Left lung (tissue), 4 donors: ENCODE measurements at regions not wholly inside any gene's neighbourhood (a gene's known extent, or its start where the extent isn't known, plus 50 kb on each side); places are given as distances from the start of the nearest gene placed in this dataset.

ENCODE experiments used
- ATAC-seq: fragments of 200-7000 bp; cut with Tn5 transposase; one replicate; pipeline ENCODE4 v1.9.1; 2020; ENCODE audit warnings: moderate library complexity
- DNase-seq, 4 donors: peaks; one replicate each; pipeline ENCODE4 v3.0.0-alpha.2; 2013 to 2020
- H3K27ac ChIP-seq, 2 donors: fragments of 200-600 bp; sonication (generic) in 1 of 2; one replicate each; pipeline versions ENCODE4 v1.5.0 to v1.8.0; 2020 to 2021
- H3K27me3 ChIP-seq, 2 donors: fragments of 200-600 bp; sonication (generic) in 1 of 2; one replicate each; pipeline versions ENCODE4 v1.5.0 to v1.8.0; 2020 to 2021
- H3K36me3 ChIP-seq, 2 donors: fragments of 200-600 bp; sonication (generic) in 1 of 2; one replicate each; pipeline versions ENCODE4 v1.5.0 to v1.8.0; 2020 to 2021
- H3K4me1 ChIP-seq, 2 donors: fragments of 200-600 bp; one replicate each; pipeline ENCODE4 v1.8.0; 2021
- H3K4me3 ChIP-seq, 2 donors: fragments of 200-600 bp; sonication (generic) in 1 of 2; one replicate each; pipeline versions ENCODE4 v1.5.0 to v1.8.0; 2020 to 2021; ENCODE audit warnings: mild to moderate bottlenecking in 1 of 2
- H3K9me3 ChIP-seq, 2 donors: fragments of 200-600 bp; sonication (generic) in 1 of 2; one replicate each; pipeline versions ENCODE4 v1.5.0 to v1.8.0; 2020 to 2021
- intact Hi-C, 2 donors: fragments of 100-400 bp; cut with DNase I; formaldehyde crosslinking; loops; one replicate each; pipeline versions ENCODE4 v1.11.2 to v1.14.2; 2022
- TF ChIP-seq, protein P1 (sequence below), 2 donors: fragments of 200-600 bp; sonication (generic) in 1 of 2; IDR thresholded peaks; one replicate each; pipeline versions ENCODE4 v1.5.0 to v1.8.0; 2021; ENCODE audit warnings: antibody characterized with exemption in 2 of 2
- donor health status: DM: no; HTN: yes; CAD: no.
- donor health status: DM: no; HTN: no; CAD: no.

DNA sequence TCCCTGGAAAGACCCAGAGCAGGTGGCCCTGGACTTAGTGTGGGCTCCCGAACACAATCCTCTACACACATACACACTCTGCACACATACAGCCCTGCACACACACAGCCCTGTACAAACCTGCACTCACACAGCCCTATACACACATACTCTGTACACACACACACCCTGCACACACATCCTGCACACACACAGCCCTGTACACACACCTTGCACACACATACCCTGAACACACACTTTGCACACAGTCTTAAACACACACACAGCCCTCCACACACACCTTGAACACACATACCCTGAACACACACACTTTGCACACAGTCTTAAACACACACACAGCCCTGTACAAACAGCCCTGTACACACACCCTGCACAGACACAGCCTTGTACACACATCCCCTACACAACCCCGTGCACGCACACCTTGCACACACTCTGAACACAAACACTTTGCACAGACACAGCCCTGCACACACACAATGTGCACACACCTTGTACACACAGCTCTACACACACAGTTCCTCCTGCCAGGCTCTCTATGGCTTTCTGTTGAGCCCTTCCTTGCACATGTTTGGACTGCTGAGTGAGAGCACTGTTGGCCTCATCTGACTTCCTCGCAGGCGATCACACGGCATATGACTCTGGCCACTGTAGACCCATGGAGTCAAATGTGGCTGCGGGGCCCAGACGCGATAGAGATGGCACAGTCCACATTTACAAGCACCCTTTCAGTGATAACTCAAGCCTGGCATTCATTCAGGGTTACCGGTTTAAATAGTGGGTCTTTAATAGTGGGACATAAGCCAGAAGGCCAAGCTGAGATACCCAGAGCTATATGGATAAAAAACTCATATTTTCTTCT is 245.7 kb upstream of the IRX1 start:
- DNase-seq (no peak), ATAC-seq (no peak)
- H3K27ac ChIP-seq, result no peak overlapping the region
- H3K9me3 ChIP-seq, result peaks cover 0 to 6% of the 10 kb centered on the region in 2 donors
- no peaks in the 10 kb centered on the region for H3K4me1 ChIP-seq
- H3K4me3 ChIP-seq, result no peak overlapping the region
- intact Hi-C loops, result no loop called here
- TF ChIP-seq, protein P1, sequence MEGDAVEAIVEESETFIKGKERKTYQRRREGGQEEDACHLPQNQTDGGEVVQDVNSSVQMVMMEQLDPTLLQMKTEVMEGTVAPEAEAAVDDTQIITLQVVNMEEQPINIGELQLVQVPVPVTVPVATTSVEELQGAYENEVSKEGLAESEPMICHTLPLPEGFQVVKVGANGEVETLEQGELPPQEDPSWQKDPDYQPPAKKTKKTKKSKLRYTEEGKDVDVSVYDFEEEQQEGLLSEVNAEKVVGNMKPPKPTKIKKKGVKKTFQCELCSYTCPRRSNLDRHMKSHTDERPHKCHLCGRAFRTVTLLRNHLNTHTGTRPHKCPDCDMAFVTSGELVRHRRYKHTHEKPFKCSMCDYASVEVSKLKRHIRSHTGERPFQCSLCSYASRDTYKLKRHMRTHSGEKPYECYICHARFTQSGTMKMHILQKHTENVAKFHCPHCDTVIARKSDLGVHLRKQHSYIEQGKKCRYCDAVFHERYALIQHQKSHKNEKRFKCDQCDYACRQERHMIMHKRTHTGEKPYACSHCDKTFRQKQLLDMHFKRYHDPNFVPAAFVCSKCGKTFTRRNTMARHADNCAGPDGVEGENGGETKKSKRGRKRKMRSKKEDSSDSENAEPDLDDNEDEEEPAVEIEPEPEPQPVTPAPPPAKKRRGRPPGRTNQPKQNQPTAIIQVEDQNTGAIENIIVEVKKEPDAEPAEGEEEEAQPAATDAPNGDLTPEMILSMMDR (IDR thresholded peaks at IDR 0.05), result no peak
- H3K27me3 ChIP-seq, result no peaks in the 10 kb centered on the region
- H3K36me3 ChIP-seq, result no peaks in the 10 kb centered on the region

DNA sequence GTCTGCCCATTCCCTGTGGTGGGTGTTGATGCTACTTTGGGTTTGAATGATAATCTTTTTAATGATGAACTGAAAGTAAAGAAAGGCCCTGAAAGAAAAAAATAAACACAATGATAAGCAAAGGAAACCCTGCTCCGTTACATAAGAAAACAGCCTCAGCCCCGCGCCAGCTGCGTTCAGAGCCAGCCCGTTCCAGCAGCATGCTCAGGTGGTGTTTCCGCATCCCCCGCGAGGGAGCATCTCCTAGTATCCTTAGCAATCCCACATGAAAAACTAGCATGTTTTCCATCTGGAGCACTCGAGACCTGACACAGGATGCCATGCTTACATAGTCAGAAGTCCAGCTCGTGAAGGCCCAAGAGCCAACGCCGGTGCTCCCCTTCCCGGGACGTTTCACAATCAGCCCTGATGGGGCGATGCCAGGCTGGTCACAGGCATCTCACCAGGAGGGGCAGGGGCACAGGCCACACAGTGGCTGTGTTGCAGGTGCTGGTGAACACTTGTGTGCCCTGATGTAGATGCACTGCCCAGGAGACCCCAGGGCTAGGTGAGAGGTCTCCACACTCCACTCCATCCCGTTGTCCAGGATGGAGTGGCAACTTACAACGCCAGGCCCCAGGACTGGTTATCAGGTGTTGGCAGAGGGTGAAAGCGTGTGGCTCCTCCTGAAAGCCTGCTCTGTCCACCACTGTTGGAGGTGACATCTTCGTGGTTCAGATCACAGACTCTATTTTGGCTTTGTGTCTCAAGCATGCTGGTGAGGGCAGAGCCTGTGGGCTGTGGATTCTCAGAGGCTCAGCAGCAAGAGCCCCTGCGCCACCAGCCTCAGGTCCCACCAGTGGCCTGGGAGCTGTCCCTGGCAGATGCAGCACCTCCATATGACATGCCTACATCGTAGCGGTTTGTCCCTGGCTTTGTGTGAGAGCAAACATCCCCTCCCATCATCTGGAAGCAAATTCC is 246.8 kb upstream of the IRX1 start:
- intact Hi-C loops, result no loop called here
- H3K4me1 ChIP-seq, result no peaks in the 10 kb centered on the region
- ATAC-seq (no peak), DNase-seq (no peak)
- H3K27ac ChIP-seq, result no peak overlapping the region
- H3K9me3 ChIP-seq, result peaks cover 0 to 6% of the 10 kb centered on the region in 2 donors
- no peak overlapping the region for H3K4me3 ChIP-seq
- H3K27me3 ChIP-seq, result no peaks in the 10 kb centered on the region
- H3K36me3 ChIP-seq, result no peaks in the 10 kb centered on the region
- TF ChIP-seq, protein P1 (IDR thresholded peaks at IDR 0.05), result no peak

DNA sequence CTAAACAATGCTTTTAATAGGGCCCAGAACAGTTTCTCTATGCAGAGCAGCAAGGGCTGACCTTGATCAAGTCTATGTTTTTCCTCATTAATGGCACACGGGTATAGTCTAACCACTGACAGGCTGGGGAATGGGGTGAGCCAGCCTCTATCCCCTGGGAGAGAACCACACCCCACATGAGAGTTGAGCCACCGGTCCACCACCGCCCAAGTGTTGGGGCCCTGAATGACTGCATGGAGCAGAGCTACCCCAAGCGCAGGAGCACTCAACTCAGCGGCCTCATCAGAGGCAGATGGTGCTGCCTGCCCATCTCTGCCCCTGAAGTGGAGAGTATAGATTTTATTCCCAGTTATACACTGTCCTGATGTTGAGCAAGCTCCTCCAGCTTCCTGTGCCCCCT is 247.9 kb upstream of the IRX1 start:
- intact Hi-C loops, result no loop called here
- Histone ChIP-seq H3K27me3 (no peaks in the 10 kb centered on the region), H3K4me1 (no peaks in the 10 kb centered on the region), H3K27ac (no peak overlapping the region), H3K36me3 (no peaks in the 10 kb centered on the region), H3K9me3 (peaks cover 0 to 6% of the 10 kb centered on the region in 2 donors), H3K4me3 (no peak overlapping the region)
- DNase-seq (no peak), ATAC-seq (no peak)
- TF ChIP-seq, protein P1 (IDR thresholded peaks at IDR 0.05), result no peak

DNA sequence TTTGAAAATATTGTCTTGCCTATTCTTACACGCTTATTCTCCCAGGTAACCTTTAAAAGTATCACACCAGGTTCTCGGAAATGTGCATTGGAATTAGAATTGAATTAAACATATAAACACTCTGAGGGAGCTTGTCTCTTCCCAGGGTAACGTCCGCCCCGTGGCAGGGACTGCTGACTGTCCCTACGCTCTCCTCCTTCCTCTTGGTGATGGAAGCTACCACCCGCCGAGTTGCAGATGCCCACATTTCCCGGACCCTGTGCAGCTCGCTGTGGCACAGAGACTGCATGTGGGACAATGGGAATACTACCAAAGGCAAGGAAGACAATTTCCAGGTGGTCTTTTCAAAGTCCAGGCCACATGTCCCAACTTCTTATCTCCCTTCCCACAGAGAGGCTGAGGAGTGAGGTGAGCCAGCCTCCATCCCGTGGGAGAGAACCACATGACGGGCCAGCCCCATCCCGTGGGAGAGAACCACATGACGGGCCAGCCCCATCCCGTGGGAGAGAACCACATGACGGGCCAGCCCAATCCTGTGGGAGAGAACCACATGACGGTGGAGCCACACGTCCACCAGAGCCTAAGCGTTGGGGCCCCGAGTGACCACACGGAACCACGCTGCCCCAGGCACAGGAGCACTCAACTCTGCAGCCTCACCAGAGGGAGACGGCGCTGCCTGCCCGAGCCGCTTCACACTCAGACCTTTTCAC is 249.4 kb upstream of the IRX1 start:
- H3K36me3 ChIP-seq, result no peaks in the 10 kb centered on the region
- ATAC-seq, result no peak
- intact Hi-C loops, result no loop called here
- TF ChIP-seq, protein P1 (IDR thresholded peaks at IDR 0.05), result no peak
- H3K9me3 ChIP-seq, result peaks cover 0 to 6% of the 10 kb centered on the region in 2 donors
- H3K27ac ChIP-seq, result no peak overlapping the region
- DNase-seq, result no peak
- no peaks in the 10 kb centered on the region for H3K27me3 ChIP-seq
- no peak overlapping the region for H3K4me3 ChIP-seq
- H3K4me1 ChIP-seq, result no peaks in the 10 kb centered on the region
